ENCODE measurements at regions not wholly inside any gene's neighbourhood (a gene's known extent, or its start where the extent isn't known, plus 50 kb on each side); places are given as distances from the start of the nearest gene placed in this dataset.

- Histone ChIP-seq H3K9me2 (ENCODE audit: insufficient read depth) (no peaks in the 10 kb centered on the region), H3K4me3 (replicated peaks in 1 of 2; ENCODE audit: low read depth in 1 of 2, low read length in 2 of 2) (no peak overlapping the region), H3K79me2 (ENCODE audit: insufficient read depth, low read length) (no peaks in the 10 kb centered on the region), H3K4me1 (ENCODE audit: control insufficient read depth in 1 of 2, insufficient read depth in 2 of 2, low read length in 2 of 2) (no peaks in the 10 kb centered on the region), H3K27ac (ENCODE audit: low read depth, low read length) (no peak overlapping the region), H4K20me1 (ENCODE audit: insufficient read depth) (no peaks in the 10 kb centered on the region), H3K9ac (ENCODE audit: low read length) (no peak overlapping the region), H3K36me3 (ENCODE audit: control insufficient read depth in 1 of 2, insufficient read depth in 2 of 2, low read length in 2 of 2) (no peaks in the 10 kb centered on the region), H3K4me2 (ENCODE audit: low read length) (no peak overlapping the region), H3K9me3 (ENCODE audit: control insufficient read depth in 1 of 2, insufficient read depth in 1 of 2, low read depth in 1 of 2, low read length in 2 of 2) (no peaks in the 10 kb centered on the region), H3K27me3 (ENCODE audit: insufficient read depth, low read length) (peaks cover 64% of the 10 kb centered on the region), H2AFZ (ENCODE audit: low read depth, low read length, poor library complexity, severe bottlenecking) (no peak overlapping the region)
- ChIA-PET RAD21 (ENCODE audit: low non-redundant PET in 1 of 2, low total read pairs in 2 of 2, uncharacterized antibody in 2 of 2, unreplicated experiment in 2 of 2) (no interaction called here), CTCF (no interaction called here), POLR2A (no interaction called here)
- ATAC-seq (no peak), DNase-seq (ENCODE audit: low read depth, low spot score) (no peak)
- TF ChIP-seq RAD21 (IDR thresholded peaks at IDR 0.05; ENCODE audit: low read depth): no peak
- no peak for TF ChIP-seq POLR2A (IDR thresholded peaks at IDR 0.05; ENCODE audit: borderline replicate concordance, extremely low read depth, insufficient read depth, insufficient read length)
- no peak for TF ChIP-seq TCF7L2 (IDR thresholded peaks at IDR 0.05; ENCODE audit: borderline replicate concordance, extremely low read depth, insufficient read depth, insufficient read length)
- TF ChIP-seq ELF1 (IDR thresholded peaks at IDR 0.05; ENCODE audit: borderline replicate concordance, low read depth): no peak
- no peak for TF ChIP-seq EZH2 (IDR thresholded peaks at IDR 0.05)
- TF ChIP-seq ATF3 (IDR thresholded peaks at IDR 0.05): no peak
- no TSS peak for BruUV-seq (replicated peaks)
- intact Hi-C loops (cut with micrococcal nuclease): no loop called here
These were observed 79.7 kb upstream of the APCDD1 start for GRCh38 chr18:10374636-10375293.

GRCh38 chr18:10376731-10377130 lies 77.7 kb upstream of the APCDD1 start:
- TF ChIP-seq ZNF274 (IDR thresholded peaks at IDR 0.05; ENCODE audit: low read depth, low read length) (no peak), POLR2A (IDR thresholded peaks at IDR 0.05; ENCODE audit: borderline replicate concordance, extremely low read depth, insufficient read depth, insufficient read length) (no peak), MAX (IDR thresholded peaks at IDR 0.05) (no peak), EZH2 (IDR thresholded peaks at IDR 0.05) (no peak), ATF3 (IDR thresholded peaks at IDR 0.05) (no peak), POLR2AphosphoS5 (IDR thresholded peaks at IDR 0.05; ENCODE audit: low read depth, low read length) (no peak), ZBTB33 (IDR thresholded peaks at IDR 0.05; ENCODE audit: extremely low read depth, insufficient replicate concordance, low read length) (no peak), SRF (IDR thresholded peaks at IDR 0.05; ENCODE audit: low read depth) (no peak), CTCF (IDR thresholded peaks at IDR 0.05 in 2 of 3, conservative IDR thresholded peaks at IDR 0.05 in 1 of 3; ENCODE audit: borderline replicate concordance in 1 of 3, insufficient read depth in 1 of 3, low read depth in 2 of 3, low read length in 2 of 3) (no peak), CBX3 (IDR thresholded peaks at IDR 0.05; ENCODE audit: low read depth) (no peak), CEBPB (IDR thresholded peaks at IDR 0.05; ENCODE audit: low read depth) (no peak), YY1 (IDR thresholded peaks at IDR 0.05; ENCODE audit: extremely low read depth, insufficient replicate concordance, low read depth, low read length) (no peak), JUND (IDR thresholded peaks at IDR 0.05) (no peak)
- RAD21 ChIA-PET (ENCODE audit: low non-redundant PET in 1 of 2, low total read pairs in 2 of 2, uncharacterized antibody in 2 of 2, unreplicated experiment in 2 of 2): no interaction called here
- intact Hi-C loops (cut with micrococcal nuclease): no loop called here
- H4K20me1 ChIP-seq (ENCODE audit: insufficient read depth): no peaks in the 10 kb centered on the region
- H2AFZ ChIP-seq (ENCODE audit: low read depth, low read length, poor library complexity, severe bottlenecking): no peak overlapping the region
- peaks cover 63% of the 10 kb centered on the region for H3K27me3 ChIP-seq (ENCODE audit: insufficient read depth, low read length)
- no peaks in the 10 kb centered on the region for H3K9me3 ChIP-seq (ENCODE audit: control insufficient read depth in 1 of 2, insufficient read depth in 1 of 2, low read depth in 1 of 2, low read length in 2 of 2)
- no peak overlapping the region for H3K9ac ChIP-seq (ENCODE audit: low read length)
- H3K9me2 ChIP-seq (ENCODE audit: insufficient read depth): no peaks in the 10 kb centered on the region
- H3K27ac ChIP-seq (ENCODE audit: low read depth, low read length): no peak overlapping the region
- H3K79me2 ChIP-seq (ENCODE audit: insufficient read depth, low read length): no peaks in the 10 kb centered on the region
- POLR2A ChIA-PET: no interaction called here
- BruUV-seq (replicated peaks): no TSS peak
- DNase-seq (ENCODE audit: low read depth, low spot score) (no peak), ATAC-seq (no peak)
- H3K4me3 ChIP-seq (replicated peaks in 1 of 2; ENCODE audit: low read depth in 1 of 2, low read length in 2 of 2): no peak overlapping the region
- CTCF ChIA-PET: no interaction called here
- H3K36me3 ChIP-seq (ENCODE audit: control insufficient read depth in 1 of 2, insufficient read depth in 2 of 2, low read length in 2 of 2): no peaks in the 10 kb centered on the region
- H3K4me1 ChIP-seq (ENCODE audit: control insufficient read depth in 1 of 2, insufficient read depth in 2 of 2, low read length in 2 of 2): no peaks in the 10 kb centered on the region
- no peak overlapping the region for H3K4me2 ChIP-seq (ENCODE audit: low read length)

All from HCT116 (cell line).